ENCODE measurements at regions not wholly inside any gene's neighbourhood (a gene's known extent, or its start where the extent isn't known, plus 50 kb on each side); places are given as distances from the start of the nearest gene placed in this dataset.

- no peak overlapping the region for H3K4me3 ChIP-seq (ENCODE audit: low read depth, low read length)
- no peak for TF ChIP-seq CTCF (IDR thresholded peaks at IDR 0.05; ENCODE audit: borderline replicate concordance, insufficient read depth, low read depth, low read length)
Observed at GRCh38 chr15:96270581-96271172, 59.8 kb upstream of the NR2F2 start.

GRCh38 chr15:96272427-96272826, 58.1 kb upstream of the NR2F2 start:
- no peak overlapping the region for H3K4me3 ChIP-seq (ENCODE audit: low read depth, low read length)
- TF ChIP-seq CTCF (IDR thresholded peaks at IDR 0.05; ENCODE audit: borderline replicate concordance, insufficient read depth, low read depth, low read length): no peak

GRCh38 chr15:96273317-96274086, 57.0 kb upstream of the NR2F2 start:
- TF ChIP-seq CTCF (IDR thresholded peaks at IDR 0.05; ENCODE audit: borderline replicate concordance, insufficient read depth, low read depth, low read length): no peak
- H3K4me3 ChIP-seq (ENCODE audit: low read depth, low read length): no peak overlapping the region

- no peak for TF ChIP-seq CTCF (IDR thresholded peaks at IDR 0.05; ENCODE audit: borderline replicate concordance, insufficient read depth, low read depth, low read length)
- H3K4me3 ChIP-seq (ENCODE audit: low read depth, low read length): no peak overlapping the region
Observed at GRCh38 chr15:96274087-96274440, 56.4 kb upstream of the NR2F2 start.

- no peak overlapping the region for H3K4me3 ChIP-seq (ENCODE audit: low read depth, low read length)
Observed at GRCh38 chr15:96274698-96275097, 55.8 kb upstream of the NR2F2 start.

GRCh38 chr15:96276438-96277210, 53.9 kb upstream of the NR2F2 start:
- TF ChIP-seq CTCF (IDR thresholded peaks at IDR 0.05; ENCODE audit: borderline replicate concordance, insufficient read depth, low read depth, low read length): no peak
- no peak overlapping the region for H3K4me3 ChIP-seq (ENCODE audit: low read depth, low read length)

More at GRCh38 chr15:96274698-96275097, 55.8 kb upstream of the NR2F2 start:
- no peak for TF ChIP-seq CTCF (IDR thresholded peaks at IDR 0.05; ENCODE audit: borderline replicate concordance, insufficient read depth, low read depth, low read length)
